Suprapubic skin (tissue), 4 donors: ENCODE measurements at regions not wholly inside any gene's neighbourhood (a gene's known extent, or its start where the extent isn't known, plus 50 kb on each side); places are given as distances from the start of the nearest gene placed in this dataset.
"Not testable (repeated sequence)": the region's sequence is repeated elsewhere in the genome, so short reads cannot be mapped to it uniquely, and the experiment has no call there.

Source experiments
- DNase-seq, 2 donors: peaks; one replicate each; pipeline ENCODE4 v3.0.0-alpha.2; 2019; ENCODE audit warnings: low spot score in 2 of 2
- H3K27ac ChIP-seq: fragments of 200-600 bp; sonication (generic); one replicate; pipeline ENCODE4 v1.5.1; 2019
- H3K27me3 ChIP-seq: fragments of 200-600 bp; sonication (generic); one replicate; pipeline ENCODE4 v1.5.1; 2019
- H3K36me3 ChIP-seq: fragments of 200-600 bp; sonication (generic); one replicate; pipeline ENCODE4 v1.5.1; 2019
- H3K4me1 ChIP-seq: fragments of 200-600 bp; sonication (generic); one replicate; pipeline ENCODE4 v1.5.1; 2019
- H3K4me3 ChIP-seq: fragments of 200-600 bp; sonication (generic); one replicate; pipeline ENCODE4 v1.5.1; 2019; ENCODE audit warnings: mild to moderate bottlenecking
- H3K9me3 ChIP-seq: fragments of 200-600 bp; sonication (generic); one replicate; pipeline ENCODE4 v1.5.1; 2019
- CTCF ChIP-seq, 2 donors: fragments of 200-600 bp in 1 of 2; fragments of 450-650 bp in 1 of 2; sonication (generic) in 1 of 2; IDR thresholded peaks; one replicate each; pipeline ENCODE4 v1.5.1; 2016 to 2019; ENCODE audit warnings: antibody characterized with exemption in 2 of 2, mild to moderate bottlenecking in 1 of 2, moderate library complexity in 1 of 2
- EP300 ChIP-seq: sonication (generic); formaldehyde crosslinking; IDR thresholded peaks from one replicate; pipeline ENCODE4 v1.6.1; 2017; ENCODE audit warnings: antibody characterized with exemption
- POLR2A ChIP-seq, 2 donors: fragments of 450-650 bp; IDR thresholded peaks; one replicate each; pipeline ENCODE4 v1.6.1; 2017; ENCODE audit warnings: antibody characterized with exemption in 2 of 2, mild to moderate bottlenecking in 2 of 2, moderate library complexity in 2 of 2
- POLR2AphosphoS5 ChIP-seq, 3 donors: sonication (generic); formaldehyde crosslinking; IDR thresholded peaks; one replicate each; pipeline ENCODE4 v1.6.1; 2017; ENCODE audit warnings: antibody characterized with exemption in 3 of 3
- WGBS: methylation state at CpG from one replicate; pipeline ENCODE4 v1.1.5; 2018; 5-methylcytosine and 5-hydroxymethylcytosine counted together

GRCh38 chr5:91586232-91586631 is 203.1 kb upstream of the ARRDC3 start:
- H3K27ac ChIP-seq, result no peak overlapping the region
- DNase-seq, result no peak
- H3K36me3 ChIP-seq, result no peaks in the 10 kb centered on the region
- peaks cover 3% of the 10 kb centered on the region for H3K9me3 ChIP-seq
- TF ChIP-seq EP300, result no peak
- TF ChIP-seq POLR2A (IDR thresholded peaks at IDR 0.05), result no peak
- TF ChIP-seq POLR2AphosphoS5 (IDR thresholded peaks at IDR 0.05), result no peak
- no peak for TF ChIP-seq CTCF (IDR thresholded peaks at IDR 0.05)
- H3K4me1 ChIP-seq, result no peaks in the 10 kb centered on the region
- WGBS, result 85% methylated on average over 2 of the region's 2 CpGs
- H3K4me3 ChIP-seq, result no peak overlapping the region
- H3K27me3 ChIP-seq, result no peaks in the 10 kb centered on the region

- Histone ChIP-seq H3K36me3 (no peaks in the 10 kb centered on the region), H3K4me3 (no peak overlapping the region), H3K27ac (no peak overlapping the region), H3K9me3 (no peaks in the 10 kb centered on the region), H3K27me3 (no peaks in the 10 kb centered on the region), H3K4me1 (no peaks in the 10 kb centered on the region)
- WGBS, result 89% methylated on average over 2 of the region's 2 CpGs
- no peak for TF ChIP-seq EP300
- no peak for TF ChIP-seq POLR2AphosphoS5 (IDR thresholded peaks at IDR 0.05)
- no peak for TF ChIP-seq POLR2A (IDR thresholded peaks at IDR 0.05)
- no peak for TF ChIP-seq CTCF (IDR thresholded peaks at IDR 0.05)
- DNase-seq, result no peak
Measured at GRCh38 chr5:91584352-91584751, 201.2 kb upstream of the ARRDC3 start.

- H3K4me3 ChIP-seq, H3K27ac ChIP-seq, DNase-seq, H3K27me3 ChIP-seq, H3K36me3 ChIP-seq, H3K4me1 ChIP-seq: not testable (repeated sequence)
- WGBS, result 95% methylated on average over 2 of the region's 2 CpGs
- peaks cover 15% of the 10 kb centered on the region for H3K9me3 ChIP-seq
Measured at GRCh38 chr5:91566012-91566411, 182.9 kb upstream of the ARRDC3 start.

- Histone ChIP-seq H3K27ac (no peak overlapping the region), H3K4me1 (no peaks in the 10 kb centered on the region), H3K4me3 (no peak overlapping the region), H3K9me3 (peaks cover 16% of the 10 kb centered on the region), H3K27me3 (no peaks in the 10 kb centered on the region), H3K36me3 (no peaks in the 10 kb centered on the region)
- no peak for DNase-seq
- WGBS, result 65% methylated on average over 3 of the region's 3 CpGs
- TF ChIP-seq POLR2A (IDR thresholded peaks at IDR 0.05), result no peak
- TF ChIP-seq EP300, result no peak
- TF ChIP-seq CTCF (IDR thresholded peaks at IDR 0.05), result no peak
- no peak for TF ChIP-seq POLR2AphosphoS5 (IDR thresholded peaks at IDR 0.05)
Measured at GRCh38 chr5:91562922-91563321, 179.8 kb upstream of the ARRDC3 start.

- Histone ChIP-seq H3K9me3 (no peaks in the 10 kb centered on the region), H3K27ac (no peak overlapping the region), H3K4me1 (no peaks in the 10 kb centered on the region), H3K4me3 (no peak overlapping the region), H3K36me3 (no peaks in the 10 kb centered on the region), H3K27me3 (no peaks in the 10 kb centered on the region)
- TF ChIP-seq EP300, result no peak
- no peak for TF ChIP-seq POLR2AphosphoS5 (IDR thresholded peaks at IDR 0.05)
- no peak for TF ChIP-seq POLR2A (IDR thresholded peaks at IDR 0.05)
- TF ChIP-seq CTCF (IDR thresholded peaks at IDR 0.05), result no peak
- no peak for DNase-seq
Measured at GRCh38 chr5:91541696-91542095, 158.6 kb upstream of the ARRDC3 start.

- 44% methylated on average over 4 of the region's 4 CpGs for WGBS
- Histone ChIP-seq H3K4me3 (no peak overlapping the region), H3K27me3 (no peaks in the 10 kb centered on the region), H3K4me1 (no peaks in the 10 kb centered on the region), H3K36me3 (no peaks in the 10 kb centered on the region), H3K9me3 (no peaks in the 10 kb centered on the region), H3K27ac (no peak overlapping the region)
- DNase-seq, result no peak
- TF ChIP-seq CTCF (IDR thresholded peaks at IDR 0.05) (no peak), POLR2A (IDR thresholded peaks at IDR 0.05) (no peak), POLR2AphosphoS5 (IDR thresholded peaks at IDR 0.05) (no peak), EP300 (no peak)
Measured at GRCh38 chr5:91538179-91538578, 155.1 kb upstream of the ARRDC3 start.
